Spleen (tissue), 11 donors: ENCODE measurements at regions not wholly inside any gene's neighbourhood (a gene's known extent, or its start where the extent isn't known, plus 50 kb on each side); places are given as distances from the start of the nearest gene placed in this dataset.
A peak's percentile ranks its signal among the peaks of the same experiment; 100 is the strongest.

Source experiments
- DNase-seq: peaks from one replicate; pipeline ENCODE4 v3.0.0-alpha.2; 2020
- H3K27ac ChIP-seq, 8 donors: fragments of 200-600 bp; sonication (generic) in 7 of 8; 1 replicate in 4 of 8; 2 replicates in 4 of 8; pipeline versions ENCODE4 v1.5.0 to v1.8.0; 2016 to 2021; ENCODE audit warnings: inconsistent platforms in 4 of 8, mild to moderate bottlenecking in 4 of 8, moderate library complexity in 1 of 8
- H3K27me3 ChIP-seq, 7 donors: fragments of 200-600 bp; sonication (generic) in 6 of 7; replicated peaks in 1 of 7; 1 replicate in 4 of 7; 2 replicates in 3 of 7; pipeline versions ENCODE4 v1.5.0 to v1.8.0; 2016 to 2021; ENCODE audit warnings: inconsistent platforms in 3 of 7, mild to moderate bottlenecking in 1 of 7
- H3K36me3 ChIP-seq, 6 donors: fragments of 200-600 bp; sonication (generic) in 5 of 6; 1 replicate in 4 of 6; 2 replicates in 2 of 6; pipeline versions ENCODE4 v1.5.0 to v1.8.0; 2016 to 2021; ENCODE audit warnings: inconsistent platforms in 2 of 6
- H3K4me1 ChIP-seq, 6 donors: fragments of 200-600 bp; sonication (generic) in 5 of 6; 1 replicate in 3 of 6; 2 replicates in 3 of 6; pipeline versions ENCODE4 v1.5.0 to v1.8.0; 2016 to 2021; ENCODE audit warnings: inconsistent platforms in 3 of 6
- H3K4me3 ChIP-seq, 8 donors: fragments of 200-600 bp; sonication (generic) in 7 of 8; 1 replicate in 4 of 8; 2 replicates in 4 of 8; pipeline versions ENCODE4 v1.5.0 to v1.8.0; 2016 to 2021; ENCODE audit warnings: inconsistent platforms in 4 of 8, mild to moderate bottlenecking in 4 of 8, moderate library complexity in 2 of 8
- H3K9me3 ChIP-seq, 8 donors: fragments of 200-600 bp; sonication (generic) in 7 of 8; 1 replicate in 4 of 8; 2 replicates in 4 of 8; pipeline versions ENCODE4 v1.5.0 to v1.8.0; 2016 to 2021; ENCODE audit warnings: inconsistent platforms in 4 of 8
- CTCF ChIP-seq, 11 experiments: fragments of 200-600 bp in 7 of 11; fragments of 450-650 bp in 4 of 11; sonication (generic) in 4 of 11; IDR thresholded peaks in 8 of 11; conservative IDR thresholded peaks in 3 of 11; 1 replicate in 7 of 11; 2 replicates in 4 of 11; pipeline versions ENCODE4 v1.4.0 to v1.8.0; 2016 to 2021; ENCODE audit warnings: antibody characterized with exemption in 11 of 11, inconsistent platforms in 4 of 11, mild to moderate bottlenecking in 1 of 11
- POLR2A ChIP-seq, 3 donors: fragments of 450-650 bp; IDR thresholded peaks; one replicate each; pipeline ENCODE4 v1.5.1; 2017; ENCODE audit warnings: antibody characterized with exemption in 3 of 3, mild to moderate bottlenecking in 1 of 3
- POLR2AphosphoS5 ChIP-seq, 3 donors: sonication (generic); formaldehyde crosslinking; IDR thresholded peaks; one replicate each; pipeline ENCODE4 v1.5.1; 2017; ENCODE audit warnings: antibody characterized with exemption in 3 of 3
- WGBS, 5 donors: extraction: QIAGEN DNeasy Blood & Tissue Kit in 3 of 5; methylation state at CpG; one replicate each; pipeline versions ENCODE4 v1.1.5 to v1.1.7; 2013 to 2018; 5-methylcytosine and 5-hydroxymethylcytosine counted together
- intact Hi-C: fragments of 100-400 bp; cut with DNase I; formaldehyde crosslinking; loops from one replicate; pipeline ENCODE4 v1.15.0; 2023; ENCODE audit warnings: low total_unique reads
- donor health status: healthy with polysubstance abuse.
- donor health status: DM: no; HTN: no; CAD: no; lungs with moderate emphysema.
- donor health status: DM: no; HTN: no; CAD: no.
- donor health status: Bipolar disorder and iron deficiency.
- donor health status: healthy.
- donor health status: DM: no; HTN: no; CAD: no.
- donor health status: DM: yes; HTN: yes; CAD: no.

GRCh38 chrX:40871385-40872082 lies 136.2 kb upstream of the MED14 start:
- Histone ChIP-seq H3K4me3 (no peak overlapping the region), H3K27ac (no peak overlapping the region), H3K27me3 (peaks cover 0 to 10% (median 0%) of the 10 kb centered on the region in 7 donors), H3K4me1 (peaks cover 0 to 8% (median 0%) of the 10 kb centered on the region in 6 donors), H3K36me3 (no peaks in the 10 kb centered on the region), H3K9me3 (no peaks in the 10 kb centered on the region)
- intact Hi-C loops, result no loop called here
- no peak for DNase-seq
- TF ChIP-seq CTCF (IDR thresholded peaks at IDR 0.05 in 8 of 11, conservative IDR thresholded peaks at IDR 0.05 in 3 of 11), result no peak
- TF ChIP-seq POLR2AphosphoS5 (IDR thresholded peaks at IDR 0.05), result no peak
- TF ChIP-seq POLR2A (IDR thresholded peaks at IDR 0.05), result no peak
- 7 to 31% (median 21%) methylated on average over 3 of the region's 3 CpGs for WGBS, 5 donors

- peaks cover 0 to 8% (median 0%) of the 10 kb centered on the region in 6 donors for H3K4me1 ChIP-seq
- no peak overlapping the region for H3K4me3 ChIP-seq
- intact Hi-C loops, result no loop called here
- 85 to 94% (median 90%) methylated on average over 1 of the region's 1 CpG for WGBS, 5 donors
- H3K27ac ChIP-seq, result no peak overlapping the region
- no peaks in the 10 kb centered on the region for H3K9me3 ChIP-seq
- TF ChIP-seq CTCF (IDR thresholded peaks at IDR 0.05 in 8 of 11, conservative IDR thresholded peaks at IDR 0.05 in 3 of 11) (no peak), POLR2AphosphoS5 (IDR thresholded peaks at IDR 0.05) (no peak), POLR2A (IDR thresholded peaks at IDR 0.05) (no peak)
- DNase-seq, result no peak
- peaks cover 0 to 10% (median 0%) of the 10 kb centered on the region in 7 donors for H3K27me3 ChIP-seq
- no peaks in the 10 kb centered on the region for H3K36me3 ChIP-seq
Measured at GRCh38 chrX:40872351-40872750, 137.0 kb upstream of the MED14 start.

- DNase-seq, result no peak
- H3K27me3 ChIP-seq, result peaks cover 0 to 10% (median 0%) of the 10 kb centered on the region in 7 donors
- H3K9me3 ChIP-seq, result no peaks in the 10 kb centered on the region
- TF ChIP-seq POLR2AphosphoS5 (IDR thresholded peaks at IDR 0.05) (no peak), POLR2A (IDR thresholded peaks at IDR 0.05) (no peak)
- intact Hi-C loops, result loop anchor here (5.0 kb wide), 1 partner anchor 242 kb away; no protein-coding TSS in a partner anchor
- no peak overlapping the region for H3K4me3 ChIP-seq
- peaks cover 0 to 8% (median 3%) of the 10 kb centered on the region in 6 donors for H3K4me1 ChIP-seq
- 67 to 89% (median 82%) methylated on average over 3 of the region's 3 CpGs for WGBS, 5 donors
- no peaks in the 10 kb centered on the region for H3K36me3 ChIP-seq
- H3K27ac ChIP-seq, result no peak overlapping the region
Measured at GRCh38 chrX:40875476-40875875, 140.1 kb upstream of the MED14 start.

GRCh38 chrX:40877887-40878286 lies 142.5 kb upstream of the MED14 start:
- H3K27me3 ChIP-seq, result peaks cover 0 to 8% (median 0%) of the 10 kb centered on the region in 7 donors
- TF ChIP-seq CTCF (IDR thresholded peaks at IDR 0.05 in 8 of 11, conservative IDR thresholded peaks at IDR 0.05 in 3 of 11), result peak in 10 of 11 experiments; percentile 20 to 53 (median 44)
- TF ChIP-seq POLR2A (IDR thresholded peaks at IDR 0.05), result no peak
- TF ChIP-seq POLR2AphosphoS5 (IDR thresholded peaks at IDR 0.05), result no peak
- no peaks in the 10 kb centered on the region for H3K36me3 ChIP-seq
- WGBS, 5 donors, result 32 to 50% (median 44%) methylated on average over 4 of the region's 4 CpGs
- DNase-seq, result no peak
- no peaks in the 10 kb centered on the region for H3K9me3 ChIP-seq
- no peak overlapping the region for H3K27ac ChIP-seq
- intact Hi-C loops, result loop anchor here (5.0 kb wide), 1 partner anchor 239 kb away; no protein-coding TSS in a partner anchor
- H3K4me1 ChIP-seq, result peaks cover 0 to 6% (median 0%) of the 10 kb centered on the region in 6 donors
- no peak overlapping the region for H3K4me3 ChIP-seq
